HEK293 (cell line): ENCODE measurements at regions not wholly inside any gene's neighbourhood (a gene's known extent, or its start where the extent isn't known, plus 50 kb on each side); places are given as distances from the start of the nearest gene placed in this dataset.

Experiments
- CTCF ChIA-PET: fragments of 350-600 bp; formaldehyde crosslinking; extraction: SDS; loops from one replicate; lab custom pipeline; 2021; ENCODE audit warnings: antibody characterized with exemption; lab: Yijun Ruan, JAX
- POLR2A ChIA-PET: fragments of 300-600 bp; formaldehyde crosslinking; extraction: SDS; loops from one replicate; lab custom pipeline; 2020; ENCODE audit warnings: antibody characterized with exemption, inconsistent platforms; lab: Yijun Ruan, JAX
- H3K27ac ChIP-seq: fragments of 200-500 bp; sonication (Bioruptor generic); 2 replicates; pipeline ENCODE4 v1.5.1; 2014; ENCODE audit warnings: low read depth, low read length, control low read depth, inconsistent platforms; ENCODE audit errors: extremely low read depth
- H3K36me3 ChIP-seq, 2 experiments: fragments of 200-500 bp in 1 of 2; sonication (Bioruptor generic) in 1 of 2; 1 replicate in 1 of 2; 2 replicates in 1 of 2; pipeline ENCODE4 v1.5.1; 2014 to 2017; ENCODE audit warnings: inconsistent platforms in 2 of 2, low read length in 2 of 2; ENCODE audit not compliant: control insufficient read depth in 2 of 2, insufficient read depth in 1 of 2
- H3K4me1 ChIP-seq: fragments of 200-500 bp; sonication (Bioruptor generic); 2 replicates; pipeline ENCODE4 v1.5.1; 2014; ENCODE audit warnings: mild to moderate bottlenecking, low read length, inconsistent platforms; ENCODE audit not compliant: control insufficient read depth, insufficient read depth
- H3K4me3 ChIP-seq: 2 replicates; pipeline ENCODE4 v1.5.1; 2011; ENCODE audit warnings: low read depth, mild to moderate bottlenecking, control low read depth, low read length, moderate library complexity
- H3K9me3 ChIP-seq: fragments of 200-500 bp; sonication (Bioruptor generic); 2 replicates; pipeline ENCODE4 v1.5.1; 2014; ENCODE audit warnings: low read depth, low read length, inconsistent platforms; ENCODE audit not compliant: control insufficient read depth, insufficient read depth
- GLIS1 ChIP-seq: fragments of 450-650 bp; formaldehyde crosslinking; IDR thresholded peaks from 2 replicates; pipeline ENCODE4 v1.5.1; 2016; ENCODE audit warnings: missing biosample characterization, missing genetic modification characterization
- IKZF3 ChIP-seq: fragments of 450-650 bp; IDR thresholded peaks from 2 replicates; pipeline ENCODE4 v1.5.0; 2018; ENCODE audit warnings: missing biosample characterization, mild to moderate bottlenecking, missing genetic modification characterization, moderate library complexity
- SCRT2 ChIP-seq: fragments of 450-650 bp; formaldehyde crosslinking; IDR thresholded peaks from 2 replicates; pipeline ENCODE4 v1.5.1; 2016; ENCODE audit warnings: missing biosample characterization, missing genetic modification characterization
- ZBTB21 ChIP-seq: fragments of 450-650 bp; formaldehyde crosslinking; IDR thresholded peaks from 2 replicates; pipeline ENCODE4 v1.5.1; 2017; ENCODE audit warnings: missing biosample characterization, missing genetic modification characterization
- ZNF114 ChIP-seq: fragments of 450-650 bp; formaldehyde crosslinking; IDR thresholded peaks from 2 replicates; pipeline ENCODE4 v1.5.0; 2017; ENCODE audit warnings: missing biosample characterization, missing genetic modification characterization
- ZNF138 ChIP-seq: fragments of 450-650 bp; formaldehyde crosslinking; IDR thresholded peaks from 2 replicates; pipeline ENCODE4 v1.5.1; 2016; ENCODE audit warnings: missing biosample characterization, missing genetic modification characterization, borderline replicate concordance
- ZNF146 ChIP-seq: fragments of 450-650 bp; formaldehyde crosslinking; IDR thresholded peaks from 2 replicates; pipeline ENCODE4 v1.5.1; 2016; ENCODE audit warnings: missing biosample characterization, missing genetic modification characterization
- ZNF24 ChIP-seq: fragments of 450-650 bp; formaldehyde crosslinking; IDR thresholded peaks from 2 replicates; pipeline ENCODE4 v1.5.1; 2016; ENCODE audit warnings: missing biosample characterization, missing genetic modification characterization
- ZNF324 ChIP-seq: fragments of 450-650 bp; formaldehyde crosslinking; IDR thresholded peaks from 2 replicates; pipeline ENCODE4 v1.5.1; 2016; ENCODE audit warnings: missing biosample characterization, missing genetic modification characterization
- ZNF521 ChIP-seq: fragments of 450-650 bp; formaldehyde crosslinking; IDR thresholded peaks from 2 replicates; pipeline ENCODE4 v1.5.1; 2017; ENCODE audit warnings: missing biosample characterization, mild to moderate bottlenecking, missing genetic modification characterization
- ZNF629 ChIP-seq: fragments of 450-650 bp; formaldehyde crosslinking; IDR thresholded peaks from 2 replicates; pipeline ENCODE4 v1.5.1; 2017; ENCODE audit warnings: missing biosample characterization, missing genetic modification characterization
- ZNF768 ChIP-seq: fragments of 450-650 bp; formaldehyde crosslinking; IDR thresholded peaks from 2 replicates; pipeline ENCODE4 v1.5.1; 2018; ENCODE audit warnings: missing biosample characterization, mild to moderate bottlenecking, missing genetic modification characterization
- TF ChIP-seq, protein P1 (sequence below): fragments of 450-650 bp; formaldehyde crosslinking; IDR thresholded peaks from 2 replicates; pipeline ENCODE4 v1.5.1; 2016; ENCODE audit warnings: missing biosample characterization, missing genetic modification characterization
- TF ChIP-seq, protein P2 (sequence below): fragments of 450-650 bp; formaldehyde crosslinking; IDR thresholded peaks from 2 replicates; pipeline ENCODE4 v1.5.1; 2016; ENCODE audit warnings: missing biosample characterization, missing genetic modification characterization, low read depth
- TF ChIP-seq, protein P3 (sequence below): fragments of 450-650 bp; formaldehyde crosslinking; IDR thresholded peaks from 2 replicates; pipeline ENCODE4 v1.5.1; 2016; ENCODE audit warnings: missing biosample characterization, missing genetic modification characterization
- TF ChIP-seq, protein P4 (sequence below): fragments of 450-650 bp; formaldehyde crosslinking; IDR thresholded peaks from 2 replicates; pipeline ENCODE4 v1.5.1; 2017; ENCODE audit warnings: missing biosample characterization, missing genetic modification characterization
- TF ChIP-seq, protein P5 (sequence below): fragments of 450-650 bp; formaldehyde crosslinking; IDR thresholded peaks from 2 replicates; pipeline ENCODE4 v1.5.1; 2017; ENCODE audit warnings: missing biosample characterization, missing genetic modification characterization
- TF ChIP-seq, protein P6 (sequence below): fragments of 450-650 bp; formaldehyde crosslinking; IDR thresholded peaks from 2 replicates; pipeline ENCODE4 v1.5.1; 2016; ENCODE audit warnings: missing biosample characterization, missing genetic modification characterization, borderline replicate concordance
- TF ChIP-seq, protein P7 (sequence below): fragments of 450-650 bp; formaldehyde crosslinking; IDR thresholded peaks from 2 replicates; pipeline ENCODE4 v1.5.1; 2016; ENCODE audit warnings: missing biosample characterization, missing genetic modification characterization

DNA sequence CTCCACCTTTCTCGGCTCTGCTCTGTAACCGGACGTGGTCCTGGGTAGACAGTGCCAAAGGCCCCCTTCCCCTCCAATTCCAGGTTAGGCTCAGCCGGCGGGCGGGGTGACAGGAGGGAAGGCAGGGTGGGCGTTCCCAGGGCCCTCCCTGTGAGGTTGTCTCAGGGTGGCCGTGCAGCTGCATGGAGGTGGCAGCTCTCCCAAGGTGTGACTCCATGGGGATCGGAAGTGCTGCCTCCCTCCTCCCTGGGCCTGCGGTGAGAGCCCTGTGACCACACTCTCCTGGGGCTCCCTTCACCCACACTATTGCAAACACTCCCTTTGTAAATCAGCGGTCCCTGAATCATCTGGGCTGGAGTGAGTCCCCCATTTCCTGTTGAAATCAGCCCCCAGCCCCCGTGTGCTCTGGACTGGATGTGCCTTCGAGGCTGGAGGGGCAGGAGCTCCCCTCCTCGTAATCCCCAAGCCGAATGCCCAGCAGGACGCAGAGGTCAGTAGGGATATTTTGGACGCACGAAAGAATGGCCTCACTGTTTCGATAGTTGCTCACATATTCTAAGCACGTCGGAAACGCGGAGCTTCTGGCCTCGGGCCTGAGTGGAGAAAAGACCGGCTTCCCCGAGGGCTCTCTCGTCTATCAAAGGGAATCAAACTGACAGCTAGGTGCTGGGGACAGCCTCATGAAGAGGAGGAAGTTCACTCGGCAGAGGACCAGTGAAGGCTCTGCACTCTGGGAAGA lies 107.6 kb upstream of the COL5A1 start:
- H3K4me1 ChIP-seq = no peaks in the 10 kb centered on the region
- H3K9me3 ChIP-seq = no peaks in the 10 kb centered on the region
- H3K27ac ChIP-seq = no peak overlapping the region
- ChIA-PET CTCF (interaction anchor here (0.8 kb wide), 1 partner anchor 23 kb away, joined by 3 read pairs; no protein-coding TSS in a partner anchor), POLR2A (no interaction called here)
- TF ChIP-seq ZNF521 (tag by site-specific recombination) = no peak
- TF ChIP-seq GLIS1 (tag by site-specific recombination) = peak; percentile 39
- TF ChIP-seq, protein P1, sequence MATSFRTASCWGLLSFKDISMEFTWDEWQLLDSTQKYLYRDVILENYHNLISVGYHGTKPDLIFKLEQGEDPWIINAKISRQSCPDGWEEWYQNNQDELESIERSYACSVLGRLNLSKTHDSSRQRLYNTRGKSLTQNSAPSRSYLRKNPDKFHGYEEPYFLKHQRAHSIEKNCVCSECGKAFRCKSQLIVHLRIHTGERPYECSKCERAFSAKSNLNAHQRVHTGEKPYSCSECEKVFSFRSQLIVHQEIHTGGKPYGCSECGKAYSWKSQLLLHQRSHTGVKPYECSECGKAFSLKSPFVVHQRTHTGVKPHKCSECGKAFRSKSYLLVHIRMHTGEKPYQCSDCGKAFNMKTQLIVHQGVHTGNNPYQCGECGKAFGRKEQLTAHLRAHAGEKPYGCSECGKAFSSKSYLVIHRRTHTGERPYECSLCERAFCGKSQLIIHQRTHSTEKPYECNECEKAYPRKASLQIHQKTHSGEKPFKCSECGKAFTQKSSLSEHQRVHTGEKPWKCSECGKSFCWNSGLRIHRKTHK (tag by site-specific recombination) = no peak
- TF ChIP-seq, protein P2, sequence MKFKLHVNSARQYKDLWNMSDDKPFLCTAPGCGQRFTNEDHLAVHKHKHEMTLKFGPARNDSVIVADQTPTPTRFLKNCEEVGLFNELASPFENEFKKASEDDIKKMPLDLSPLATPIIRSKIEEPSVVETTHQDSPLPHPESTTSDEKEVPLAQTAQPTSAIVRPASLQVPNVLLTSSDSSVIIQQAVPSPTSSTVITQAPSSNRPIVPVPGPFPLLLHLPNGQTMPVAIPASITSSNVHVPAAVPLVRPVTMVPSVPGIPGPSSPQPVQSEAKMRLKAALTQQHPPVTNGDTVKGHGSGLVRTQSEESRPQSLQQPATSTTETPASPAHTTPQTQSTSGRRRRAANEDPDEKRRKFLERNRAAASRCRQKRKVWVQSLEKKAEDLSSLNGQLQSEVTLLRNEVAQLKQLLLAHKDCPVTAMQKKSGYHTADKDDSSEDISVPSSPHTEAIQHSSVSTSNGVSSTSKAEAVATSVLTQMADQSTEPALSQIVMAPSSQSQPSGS = no peak
- TF ChIP-seq, protein P3, sequence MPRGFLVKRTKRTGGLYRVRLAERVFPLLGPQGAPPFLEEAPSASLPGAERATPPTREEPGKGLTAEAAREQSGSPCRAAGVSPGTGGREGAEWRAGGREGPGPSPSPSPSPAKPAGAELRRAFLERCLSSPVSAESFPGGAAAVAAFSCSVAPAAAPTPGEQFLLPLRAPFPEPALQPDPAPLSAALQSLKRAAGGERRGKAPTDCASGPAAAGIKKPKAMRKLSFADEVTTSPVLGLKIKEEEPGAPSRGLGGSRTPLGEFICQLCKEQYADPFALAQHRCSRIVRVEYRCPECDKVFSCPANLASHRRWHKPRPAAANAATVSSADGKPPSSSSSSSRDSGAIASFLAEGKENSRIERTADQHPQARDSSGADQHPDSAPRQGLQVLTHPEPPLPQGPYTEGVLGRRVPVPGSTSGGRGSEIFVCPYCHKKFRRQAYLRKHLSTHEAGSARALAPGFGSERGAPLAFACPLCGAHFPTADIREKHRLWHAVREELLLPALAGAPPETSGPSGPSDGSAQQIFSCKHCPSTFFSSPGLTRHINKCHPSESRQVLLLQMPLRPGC (tag by site-specific recombination) = no peak
- TF ChIP-seq, protein P4, sequence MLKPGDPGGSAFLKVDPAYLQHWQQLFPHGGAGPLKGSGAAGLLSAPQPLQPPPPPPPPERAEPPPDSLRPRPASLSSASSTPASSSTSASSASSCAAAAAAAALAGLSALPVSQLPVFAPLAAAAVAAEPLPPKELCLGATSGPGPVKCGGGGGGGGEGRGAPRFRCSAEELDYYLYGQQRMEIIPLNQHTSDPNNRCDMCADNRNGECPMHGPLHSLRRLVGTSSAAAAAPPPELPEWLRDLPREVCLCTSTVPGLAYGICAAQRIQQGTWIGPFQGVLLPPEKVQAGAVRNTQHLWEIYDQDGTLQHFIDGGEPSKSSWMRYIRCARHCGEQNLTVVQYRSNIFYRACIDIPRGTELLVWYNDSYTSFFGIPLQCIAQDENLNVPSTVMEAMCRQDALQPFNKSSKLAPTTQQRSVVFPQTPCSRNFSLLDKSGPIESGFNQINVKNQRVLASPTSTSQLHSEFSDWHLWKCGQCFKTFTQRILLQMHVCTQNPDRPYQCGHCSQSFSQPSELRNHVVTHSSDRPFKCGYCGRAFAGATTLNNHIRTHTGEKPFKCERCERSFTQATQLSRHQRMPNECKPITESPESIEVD = no peak
- no peak for TF ChIP-seq ZBTB21 (tag by site-specific recombination)
- no peak for TF ChIP-seq ZNF146 (tag by site-specific recombination)
- no peaks in the 10 kb centered on the region for H3K36me3 ChIP-seq
- H3K4me3 ChIP-seq = no peak overlapping the region

DNA sequence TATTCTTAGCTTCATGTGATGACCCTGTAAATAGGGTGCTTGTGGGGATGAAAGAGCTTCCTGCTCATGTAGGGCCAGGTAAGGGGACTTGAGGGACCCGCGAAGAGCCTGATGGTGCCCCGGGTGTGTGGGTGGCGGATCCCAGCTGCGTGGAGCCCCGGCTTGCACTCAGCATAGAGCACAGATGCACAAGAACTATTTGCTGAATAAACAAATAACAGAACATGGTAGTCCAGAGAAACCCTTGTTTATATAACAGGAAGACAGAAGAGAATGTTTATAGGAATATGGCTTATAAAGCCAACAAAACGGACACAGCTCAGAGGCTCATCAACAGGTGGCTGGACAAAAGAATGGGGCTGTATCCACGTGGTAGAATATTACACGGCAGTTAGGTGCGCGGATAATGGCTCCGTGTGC lies 106.9 kb upstream of the COL5A1 start:
- ChIA-PET POLR2A (no interaction called here), CTCF (interaction anchor here (0.8 kb wide), 1 partner anchor 23 kb away, joined by 3 read pairs; no protein-coding TSS in a partner anchor)
- no peaks in the 10 kb centered on the region for H3K9me3 ChIP-seq
- H3K36me3 ChIP-seq = no peaks in the 10 kb centered on the region
- TF ChIP-seq SCRT2 (tag by site-specific recombination) (peak; percentile 80), IKZF3 (no peak), ZNF629 (no peak)
- H3K27ac ChIP-seq = no peak overlapping the region
- H3K4me1 ChIP-seq = no peaks in the 10 kb centered on the region
- no peak overlapping the region for H3K4me3 ChIP-seq

DNA sequence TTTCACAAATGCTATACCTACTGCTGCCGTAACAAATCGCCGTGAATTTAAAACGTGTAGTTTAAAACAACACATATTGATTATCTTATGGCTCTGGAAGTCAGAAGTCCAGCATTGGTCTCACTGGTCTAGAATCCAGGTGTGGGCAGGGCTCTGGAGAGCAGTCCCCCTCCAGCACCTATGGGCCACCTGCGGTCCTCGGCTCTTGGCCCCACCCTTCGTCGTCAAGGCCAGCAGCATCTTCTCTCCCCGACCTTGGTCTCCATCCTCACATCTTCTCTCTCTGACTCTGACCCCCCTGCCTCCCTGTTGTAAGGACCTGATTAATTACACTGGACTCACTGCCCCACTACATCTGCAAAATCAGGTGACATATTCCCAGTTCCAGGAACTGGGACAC lies 106.4 kb upstream of the COL5A1 start:
- POLR2A ChIA-PET = no interaction called here
- TF ChIP-seq ZNF138 (tag by site-specific recombination) (no peak), ZNF324 (tag by site-specific recombination) (no peak), ZNF768 (no peak), ZNF24 (no peak), ZNF114 (tag by site-specific recombination) (no peak)
- TF ChIP-seq, protein P5, sequence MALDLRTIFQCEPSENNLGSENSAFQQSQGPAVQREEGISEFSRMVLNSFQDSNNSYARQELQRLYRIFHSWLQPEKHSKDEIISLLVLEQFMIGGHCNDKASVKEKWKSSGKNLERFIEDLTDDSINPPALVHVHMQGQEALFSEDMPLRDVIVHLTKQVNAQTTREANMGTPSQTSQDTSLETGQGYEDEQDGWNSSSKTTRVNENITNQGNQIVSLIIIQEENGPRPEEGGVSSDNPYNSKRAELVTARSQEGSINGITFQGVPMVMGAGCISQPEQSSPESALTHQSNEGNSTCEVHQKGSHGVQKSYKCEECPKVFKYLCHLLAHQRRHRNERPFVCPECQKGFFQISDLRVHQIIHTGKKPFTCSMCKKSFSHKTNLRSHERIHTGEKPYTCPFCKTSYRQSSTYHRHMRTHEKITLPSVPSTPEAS (tag by site-specific recombination) = no peak
- TF ChIP-seq, protein P6, sequence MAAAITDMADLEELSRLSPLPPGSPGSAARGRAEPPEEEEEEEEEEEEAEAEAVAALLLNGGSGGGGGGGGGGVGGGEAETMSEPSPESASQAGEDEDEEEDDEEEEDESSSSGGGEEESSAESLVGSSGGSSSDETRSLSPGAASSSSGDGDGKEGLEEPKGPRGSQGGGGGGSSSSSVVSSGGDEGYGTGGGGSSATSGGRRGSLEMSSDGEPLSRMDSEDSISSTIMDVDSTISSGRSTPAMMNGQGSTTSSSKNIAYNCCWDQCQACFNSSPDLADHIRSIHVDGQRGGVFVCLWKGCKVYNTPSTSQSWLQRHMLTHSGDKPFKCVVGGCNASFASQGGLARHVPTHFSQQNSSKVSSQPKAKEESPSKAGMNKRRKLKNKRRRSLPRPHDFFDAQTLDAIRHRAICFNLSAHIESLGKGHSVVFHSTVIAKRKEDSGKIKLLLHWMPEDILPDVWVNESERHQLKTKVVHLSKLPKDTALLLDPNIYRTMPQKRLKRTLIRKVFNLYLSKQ (tag by site-specific recombination) = no peak
- TF ChIP-seq, protein P7, sequence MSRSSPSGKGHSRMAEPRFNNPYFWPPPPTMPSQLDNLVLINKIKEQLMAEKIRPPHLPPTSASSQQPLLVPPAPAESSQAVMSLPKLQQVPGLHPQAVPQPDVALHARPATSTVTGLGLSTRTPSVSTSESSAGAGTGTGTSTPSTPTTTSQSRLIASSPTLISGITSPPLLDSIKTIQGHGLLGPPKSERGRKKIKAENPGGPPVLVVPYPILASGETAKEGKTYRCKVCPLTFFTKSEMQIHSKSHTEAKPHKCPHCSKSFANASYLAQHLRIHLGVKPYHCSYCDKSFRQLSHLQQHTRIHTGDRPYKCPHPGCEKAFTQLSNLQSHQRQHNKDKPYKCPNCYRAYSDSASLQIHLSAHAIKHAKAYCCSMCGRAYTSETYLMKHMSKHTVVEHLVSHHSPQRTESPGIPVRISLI (tag by site-specific recombination) = no peak

More for the DNA sequence above, 106.4 kb upstream of the COL5A1 start:
- CTCF ChIA-PET = no interaction called here
- H3K4me3 ChIP-seq = no peak overlapping the region
- H3K36me3 ChIP-seq = no peaks in the 10 kb centered on the region
- no peaks in the 10 kb centered on the region for H3K4me1 ChIP-seq
- H3K9me3 ChIP-seq = no peaks in the 10 kb centered on the region
- no peak overlapping the region for H3K27ac ChIP-seq
